Body of pancreas (tissue), 4 donors: ENCODE measurements at regions not wholly inside any gene's neighbourhood (a gene's known extent, or its start where the extent isn't known, plus 50 kb on each side); places are given as distances from the start of the nearest gene placed in this dataset.

Source experiments
- ATAC-seq: fragments of 150-250 bp; one replicate; pipeline ENCODE4 v1.9.1; 2016
- DNase-seq, 4 donors: peaks; one replicate each; pipeline ENCODE4 v3.0.0-alpha.2; 2019
- H3K27ac ChIP-seq, 4 donors: fragments of 200-600 bp; sonication (generic); 1 replicate in 3 of 4; 2 replicates in 1 of 4; pipeline versions ENCODE4 v1.5.1 to v1.6.1; 2016 to 2019; ENCODE audit warnings: mild to moderate bottlenecking in 1 of 4, mixed read lengths in 1 of 4, moderate library complexity in 1 of 4
- H3K27me3 ChIP-seq, 2 donors: fragments of 200-600 bp; sonication (generic); one replicate each; pipeline ENCODE4 v1.6.0; 2016; ENCODE audit warnings: mild to moderate bottlenecking in 1 of 2
- H3K36me3 ChIP-seq, 2 donors: fragments of 200-600 bp; sonication (generic); replicated peaks in 1 of 2; 2 replicates each; pipeline ENCODE4 v1.5.1; 2016; ENCODE audit warnings: low read depth in 2 of 2; ENCODE audit not compliant: insufficient read depth in 1 of 2
- H3K4me1 ChIP-seq: fragments of 200-600 bp; sonication (generic); one replicate; pipeline ENCODE4 v1.6.0; 2016
- H3K4me3 ChIP-seq, 2 donors: fragments of 200-600 bp; sonication (generic); 1 replicate in 1 of 2; 2 replicates in 1 of 2; pipeline ENCODE4 v1.5.1; 2016 to 2019
- H3K9me3 ChIP-seq, 3 donors: fragments of 200-600 bp; sonication (generic); 1 replicate in 2 of 3; 2 replicates in 1 of 3; pipeline ENCODE4 v1.5.1; 2016
- POLR2A ChIP-seq, 3 donors: fragments of 450-650 bp; IDR thresholded peaks; one replicate each; pipeline ENCODE4 v1.6.1; 2016; ENCODE audit warnings: antibody characterized with exemption in 3 of 3, mild to moderate bottlenecking in 2 of 3
- WGBS, 2 donors: methylation state at CpG; one replicate each; pipeline ENCODE4 v1.1.5; 2017; 5-methylcytosine and 5-hydroxymethylcytosine counted together
- intact Hi-C: fragments of 100-400 bp; cut with DNase I; formaldehyde crosslinking; loops from one replicate; pipeline ENCODE4 v1.15.1; 2023
- TF ChIP-seq, protein P1 (sequence below), 7 experiments: fragments of 450-650 bp in 4 of 7; fragments of 200-600 bp in 3 of 7; sonication (generic) in 3 of 7; IDR thresholded peaks; one replicate each; pipeline ENCODE4 v1.5.1; 2016 to 2019; ENCODE audit warnings: antibody characterized with exemption in 7 of 7

GRCh38 chr16:17544304-17544703, 73.5 kb upstream of the XYLT1 start:
- no peak overlapping the region for H3K27ac ChIP-seq
- intact Hi-C loops: no loop called here
- DNase-seq (no peak), ATAC-seq (no peak)
- H3K27me3 ChIP-seq: peaks cover 0 to 4% of the 10 kb centered on the region in 2 donors
- no peaks in the 10 kb centered on the region for H3K36me3 ChIP-seq
- H3K4me3 ChIP-seq: no peak overlapping the region
- WGBS, 2 donors: 87 to 90% methylated on average over 2 of the region's 2 CpGs
- H3K4me1 ChIP-seq: no peaks in the 10 kb centered on the region
- no peak for TF ChIP-seq POLR2A (IDR thresholded peaks at IDR 0.05)
- TF ChIP-seq, protein P1, sequence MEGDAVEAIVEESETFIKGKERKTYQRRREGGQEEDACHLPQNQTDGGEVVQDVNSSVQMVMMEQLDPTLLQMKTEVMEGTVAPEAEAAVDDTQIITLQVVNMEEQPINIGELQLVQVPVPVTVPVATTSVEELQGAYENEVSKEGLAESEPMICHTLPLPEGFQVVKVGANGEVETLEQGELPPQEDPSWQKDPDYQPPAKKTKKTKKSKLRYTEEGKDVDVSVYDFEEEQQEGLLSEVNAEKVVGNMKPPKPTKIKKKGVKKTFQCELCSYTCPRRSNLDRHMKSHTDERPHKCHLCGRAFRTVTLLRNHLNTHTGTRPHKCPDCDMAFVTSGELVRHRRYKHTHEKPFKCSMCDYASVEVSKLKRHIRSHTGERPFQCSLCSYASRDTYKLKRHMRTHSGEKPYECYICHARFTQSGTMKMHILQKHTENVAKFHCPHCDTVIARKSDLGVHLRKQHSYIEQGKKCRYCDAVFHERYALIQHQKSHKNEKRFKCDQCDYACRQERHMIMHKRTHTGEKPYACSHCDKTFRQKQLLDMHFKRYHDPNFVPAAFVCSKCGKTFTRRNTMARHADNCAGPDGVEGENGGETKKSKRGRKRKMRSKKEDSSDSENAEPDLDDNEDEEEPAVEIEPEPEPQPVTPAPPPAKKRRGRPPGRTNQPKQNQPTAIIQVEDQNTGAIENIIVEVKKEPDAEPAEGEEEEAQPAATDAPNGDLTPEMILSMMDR (IDR thresholded peaks at IDR 0.05): no peak
- no peaks in the 10 kb centered on the region for H3K9me3 ChIP-seq

DNA sequence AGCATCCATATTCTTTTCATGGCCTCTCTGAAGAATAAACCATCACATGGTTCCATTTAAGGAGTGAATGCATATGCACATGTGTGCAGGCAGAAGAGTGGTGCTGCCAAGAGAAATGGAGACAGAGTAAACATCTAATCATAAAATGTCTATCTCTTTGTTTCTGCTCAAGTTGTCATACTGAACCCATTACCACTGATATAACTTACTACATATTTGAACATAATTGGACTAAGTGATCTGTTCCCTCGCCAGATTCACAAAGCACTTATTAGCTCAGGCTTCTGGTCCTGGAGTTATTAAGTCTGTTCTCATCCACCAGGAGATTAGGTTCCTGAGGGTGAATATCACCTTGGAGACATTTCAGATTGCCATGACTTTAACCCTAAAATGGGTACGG, 72.3 kb upstream of the XYLT1 start:
- TF ChIP-seq POLR2A (IDR thresholded peaks at IDR 0.05): no peak
- TF ChIP-seq, protein P1 (IDR thresholded peaks at IDR 0.05): no peak
- no peak for ATAC-seq
- Histone ChIP-seq H3K9me3 (no peaks in the 10 kb centered on the region), H3K4me3 (no peak overlapping the region), H3K36me3 (no peaks in the 10 kb centered on the region), H3K4me1 (no peaks in the 10 kb centered on the region), H3K27ac (no peak overlapping the region), H3K27me3 (peaks cover 0 to 4% of the 10 kb centered on the region in 2 donors)
- DNase-seq: no peak
- WGBS, 2 donors: 70% methylated on average over 2 of the region's 2 CpGs
- intact Hi-C loops: no loop called here

GRCh38 chr16:17541324-17541723, 70.6 kb upstream of the XYLT1 start:
- Histone ChIP-seq H3K36me3 (no peaks in the 10 kb centered on the region), H3K27ac (no peak overlapping the region), H3K9me3 (no peaks in the 10 kb centered on the region), H3K4me1 (no peaks in the 10 kb centered on the region), H3K4me3 (no peak overlapping the region), H3K27me3 (peaks cover 0 to 4% of the 10 kb centered on the region in 2 donors)
- 43 to 64% methylated on average over 1 of the region's 1 CpG for WGBS, 2 donors
- intact Hi-C loops: no loop called here
- TF ChIP-seq, protein P1 (IDR thresholded peaks at IDR 0.05): no peak
- TF ChIP-seq POLR2A (IDR thresholded peaks at IDR 0.05): no peak
- DNase-seq (no peak), ATAC-seq (no peak)

GRCh38 chr16:17538927-17539326, 68.2 kb upstream of the XYLT1 start:
- ATAC-seq: no peak
- WGBS, 2 donors: 42% methylated on average over 11 of the region's 11 CpGs
- no peaks in the 10 kb centered on the region for H3K4me1 ChIP-seq

More at GRCh38 chr16:17538927-17539326, 68.2 kb upstream of the XYLT1 start:
- no peaks in the 10 kb centered on the region for H3K36me3 ChIP-seq
- H3K4me3 ChIP-seq: no peak overlapping the region
- no peak overlapping the region for H3K27ac ChIP-seq
- no peaks in the 10 kb centered on the region for H3K27me3 ChIP-seq
- H3K9me3 ChIP-seq: no peaks in the 10 kb centered on the region
- intact Hi-C loops: no loop called here
- DNase-seq: no peak
- no peak for TF ChIP-seq POLR2A (IDR thresholded peaks at IDR 0.05)
- TF ChIP-seq, protein P1 (IDR thresholded peaks at IDR 0.05): no peak
